Skeletal muscle cell (primary cell): ENCODE measurements at regions not wholly inside any gene's neighbourhood (a gene's known extent, or its start where the extent isn't known, plus 50 kb on each side); places are given as distances from the start of the nearest gene placed in this dataset.
A peak's percentile ranks its signal among the peaks of the same experiment; 100 is the strongest.
"Not testable (repeated sequence)": the region's sequence is repeated elsewhere in the genome, so short reads cannot be mapped to it uniquely, and the experiment has no call there.

Experiments
- DNase-seq: peaks from one replicate; pipeline ENCODE4 v3.0.0-alpha.2; 2010; ENCODE audit warnings: low read depth
- H3K4me3 ChIP-seq: 2 replicates; pipeline ENCODE4 v1.5.1; 2011; ENCODE audit warnings: low read depth, mild to moderate bottlenecking, control low read depth, low read length, moderate library complexity

- DNase-seq, H3K4me3 ChIP-seq: not testable (repeated sequence)
Measured at GRCh38 chr6:21282360-21282759, 311.2 kb upstream of the SOX4 start.

GRCh38 chr6:21284166-21284565 lies 309.4 kb upstream of the SOX4 start:
- DNase-seq: no peak
- no peak overlapping the region for H3K4me3 ChIP-seq

GRCh38 chr6:21284706-21285105 lies 308.8 kb upstream of the SOX4 start:
- no peak for DNase-seq

DNA sequence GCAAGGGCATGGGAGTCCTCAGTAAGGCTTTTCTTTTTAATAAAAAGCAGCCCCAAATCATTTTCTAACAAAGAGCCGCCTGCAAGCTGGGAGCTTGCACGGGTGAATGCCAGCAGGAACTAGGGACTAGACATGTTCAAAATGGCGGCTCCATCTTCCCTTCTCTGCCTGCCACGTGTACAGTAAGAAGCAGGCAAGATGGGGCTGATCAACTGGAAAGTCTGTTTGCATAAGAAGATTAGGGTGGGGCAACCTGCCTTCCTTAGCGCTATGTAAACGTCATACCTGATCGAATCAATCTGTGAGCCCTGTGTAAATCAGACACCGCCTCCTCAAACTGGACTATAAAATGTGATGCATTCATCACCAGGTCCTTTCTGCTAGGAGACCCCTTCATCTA lies 299.4 kb upstream of the SOX4 start:
- DNase-seq: no peak

More at GRCh38 chr6:21284706-21285105, 308.8 kb upstream of the SOX4 start:
- no peak overlapping the region for H3K4me3 ChIP-seq

DNA sequence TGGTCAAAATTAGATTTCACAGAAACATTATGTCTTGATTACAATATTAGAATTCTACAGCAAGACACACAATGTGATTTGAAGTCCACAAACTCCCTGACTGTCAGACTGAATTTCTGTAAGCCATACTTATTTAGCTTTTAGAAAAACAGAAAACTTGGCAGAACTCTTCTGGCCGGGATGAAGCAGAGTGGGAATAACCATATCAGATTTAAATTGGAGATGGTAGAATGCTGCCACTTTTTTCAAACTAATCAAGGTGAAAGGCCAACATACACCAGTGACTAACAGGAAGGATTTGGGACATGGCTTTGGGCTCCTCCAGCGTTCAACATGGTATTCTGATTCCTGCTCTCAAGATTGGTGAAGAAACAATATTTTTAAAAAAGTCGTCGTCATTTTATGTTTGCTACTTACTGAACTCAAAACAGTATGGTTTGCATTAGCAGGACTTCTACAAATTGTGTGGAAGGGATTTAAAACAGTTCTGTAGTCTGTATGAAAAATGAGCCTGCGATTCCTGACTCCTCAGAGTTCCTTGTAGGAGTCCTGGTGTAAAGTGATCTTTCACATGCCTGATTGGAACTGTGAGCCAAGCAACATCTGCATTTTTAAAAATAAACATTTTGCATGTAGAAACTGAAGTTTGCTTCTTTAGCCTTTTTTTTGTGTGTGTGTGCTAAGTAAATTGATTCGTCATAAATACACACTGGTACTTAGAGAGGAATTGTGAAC lies 297.9 kb upstream of the SOX4 start:
- no peak for DNase-seq
- H3K4me3 ChIP-seq: no peak overlapping the region

More for the DNA sequence above, 299.4 kb upstream of the SOX4 start:
- no peak overlapping the region for H3K4me3 ChIP-seq

GRCh38 chr6:21297665-21298064 lies 295.9 kb upstream of the SOX4 start:
- DNase-seq: no peak
- no peak overlapping the region for H3K4me3 ChIP-seq

DNA sequence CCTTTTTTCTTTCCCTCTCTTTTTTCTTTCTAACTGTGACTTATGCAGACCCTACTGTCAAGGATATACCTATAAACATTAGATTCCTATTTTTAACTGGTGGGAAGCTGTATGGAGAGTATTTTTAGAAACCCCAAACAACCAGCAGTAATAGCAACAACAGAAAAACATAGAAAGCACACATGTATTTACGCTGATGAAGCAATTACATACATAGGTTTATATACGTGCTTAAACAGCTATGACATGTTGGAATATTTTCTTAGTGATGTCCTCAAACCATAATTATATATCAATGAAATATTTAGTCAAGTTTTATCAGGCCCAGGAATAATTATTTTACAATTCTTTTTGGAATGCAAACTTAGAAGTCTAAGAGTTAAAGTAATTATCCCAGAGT lies 294.3 kb upstream of the SOX4 start:
- H3K4me3 ChIP-seq: no peak overlapping the region
- no peak for DNase-seq

DNA sequence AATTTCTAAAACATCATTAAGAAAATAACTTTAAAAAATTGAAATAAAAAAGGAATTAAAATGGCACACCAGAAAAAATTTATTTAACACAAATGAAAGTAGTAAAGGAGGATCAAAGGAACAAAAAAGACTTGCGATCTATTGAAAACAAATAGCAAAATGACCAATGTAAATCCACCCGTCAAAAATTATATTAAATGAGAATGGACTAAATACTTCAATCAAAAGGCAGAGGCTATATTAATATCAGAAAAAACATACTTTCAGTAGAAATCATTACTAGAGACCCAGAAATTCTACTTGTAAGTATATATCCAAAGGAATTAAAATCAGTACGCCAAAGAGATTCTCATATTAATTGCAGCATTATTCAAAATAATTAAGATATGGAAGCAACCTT lies 293.1 kb upstream of the SOX4 start:
- no peak for DNase-seq
- no peak overlapping the region for H3K4me3 ChIP-seq

DNA sequence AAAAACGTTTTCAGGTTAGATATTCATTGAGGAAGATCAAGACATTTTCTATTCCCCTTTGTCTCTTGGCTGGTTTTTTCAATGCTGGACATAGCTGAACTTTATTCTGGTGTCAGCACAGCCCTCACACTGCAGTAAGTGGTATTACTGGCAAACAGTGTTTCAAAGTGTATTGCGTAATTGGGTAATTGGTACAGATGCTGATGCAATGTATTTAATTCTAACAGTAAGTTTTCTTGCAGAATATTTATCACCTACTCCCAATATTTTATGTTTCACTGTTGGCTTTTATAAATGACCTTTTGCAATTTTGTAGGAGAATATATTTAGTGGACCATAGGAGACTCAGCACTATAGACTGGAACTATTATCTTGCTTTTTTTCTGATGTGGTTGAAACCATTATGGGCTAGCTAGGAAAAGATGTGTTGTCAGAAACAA lies 287.6 kb upstream of the SOX4 start:
- H3K4me3 ChIP-seq: no peak overlapping the region
- DNase-seq: peak; percentile 64

DNA sequence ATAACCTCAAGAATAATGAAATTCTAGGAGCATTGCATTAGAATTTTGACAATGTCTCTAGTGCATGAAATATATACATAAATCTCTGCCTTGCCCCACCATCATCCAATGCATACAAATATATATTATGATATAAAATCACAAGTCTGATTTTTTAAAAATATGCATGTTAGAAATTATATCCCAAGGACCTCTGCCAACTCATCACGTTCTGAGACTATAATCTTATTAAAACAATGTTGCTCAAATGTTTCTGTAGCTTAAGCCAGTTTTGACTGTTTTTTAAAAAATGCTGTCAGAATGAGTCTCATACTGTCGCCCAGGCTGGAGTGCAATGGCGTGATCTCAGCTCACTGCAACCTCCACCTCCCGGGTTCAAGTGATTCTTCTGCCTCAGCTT lies 287.0 kb upstream of the SOX4 start:
- no peak for DNase-seq
- no peak overlapping the region for H3K4me3 ChIP-seq

DNA sequence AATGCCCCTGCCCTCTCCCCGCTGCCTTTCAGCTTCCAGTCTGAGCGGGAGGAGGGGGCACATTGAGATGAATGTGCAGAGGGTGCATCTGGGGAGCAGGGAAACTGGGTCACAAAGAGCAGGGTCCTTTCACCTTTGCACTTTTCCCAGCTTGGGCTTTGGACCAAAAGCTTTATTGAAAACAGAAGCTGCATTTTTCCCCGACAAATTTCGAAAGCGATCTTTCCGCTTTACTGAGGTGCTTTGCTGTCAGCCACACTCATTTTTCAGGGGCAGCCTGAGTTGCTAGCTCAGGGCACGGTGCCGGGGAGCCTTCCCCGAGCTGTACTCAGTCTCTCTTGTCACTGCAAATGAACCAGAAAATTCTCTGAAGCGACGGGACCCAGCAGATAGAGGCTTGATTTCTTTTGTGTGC lies 283.7 kb upstream of the SOX4 start:
- no peak for DNase-seq
- H3K4me3 ChIP-seq: peak overlapping the region; percentile 20

- H3K4me3 ChIP-seq: no peak overlapping the region
- no peak for DNase-seq
Measured at GRCh38 chr6:21310568-21311140, 282.9 kb upstream of the SOX4 start.

DNA sequence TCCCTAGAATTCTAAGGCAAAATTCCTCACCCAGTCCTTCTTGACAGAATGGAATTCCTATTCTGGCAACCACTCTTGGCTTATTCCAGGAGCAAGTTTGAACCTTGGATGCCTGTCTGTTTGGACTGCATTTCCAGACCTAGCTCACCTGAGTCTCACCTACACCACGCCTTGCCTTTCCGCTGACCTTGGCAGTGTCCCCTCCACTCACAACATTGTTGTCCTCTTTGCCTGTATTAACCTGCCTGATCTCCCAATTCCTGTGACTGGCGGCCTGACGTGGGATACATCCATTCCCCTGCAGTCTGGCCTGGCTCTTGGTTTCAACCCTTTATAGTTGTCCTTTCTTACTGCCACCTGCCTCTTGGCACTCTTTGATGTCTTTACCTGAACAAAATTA lies 281.4 kb upstream of the SOX4 start:
- DNase-seq: no peak
- no peak overlapping the region for H3K4me3 ChIP-seq

- DNase-seq: no peak
- H3K4me3 ChIP-seq: no peak overlapping the region
Measured at GRCh38 chr6:21317642-21318041, 275.9 kb upstream of the SOX4 start.

DNA sequence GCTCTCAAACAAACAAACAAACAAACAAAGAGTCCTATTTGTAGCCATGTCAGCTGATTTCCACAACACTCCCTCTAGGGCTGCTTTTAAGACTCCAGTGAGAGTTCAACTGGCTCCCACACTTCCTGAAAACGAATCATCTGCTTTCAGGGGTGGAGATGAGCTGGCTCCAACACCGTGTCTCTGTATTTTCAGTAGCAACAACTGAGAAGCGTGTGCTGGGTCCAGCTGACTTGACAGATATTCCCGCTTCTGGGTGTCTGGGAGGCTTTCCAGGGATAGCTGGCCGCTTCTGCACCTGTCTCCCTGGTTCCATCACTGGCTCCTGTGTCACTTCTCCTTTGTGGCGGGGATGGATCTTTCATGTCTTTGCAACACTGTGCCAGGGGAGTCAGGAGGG lies 272.5 kb upstream of the SOX4 start:
- DNase-seq: no peak
- no peak overlapping the region for H3K4me3 ChIP-seq

GRCh38 chr6:21321531-21321930 lies 272.0 kb upstream of the SOX4 start:
- no peak for DNase-seq
- no peak overlapping the region for H3K4me3 ChIP-seq

GRCh38 chr6:21323577-21323976 lies 270.0 kb upstream of the SOX4 start:
- H3K4me3 ChIP-seq: no peak overlapping the region
- no peak for DNase-seq

- no peak for DNase-seq
- H3K4me3 ChIP-seq: no peak overlapping the region
Measured at GRCh38 chr6:21325201-21325856, 268.2 kb upstream of the SOX4 start.

- H3K4me3 ChIP-seq: no peak overlapping the region
- DNase-seq: no peak
Measured at GRCh38 chr6:21327326-21328112, 266.0 kb upstream of the SOX4 start.

DNA sequence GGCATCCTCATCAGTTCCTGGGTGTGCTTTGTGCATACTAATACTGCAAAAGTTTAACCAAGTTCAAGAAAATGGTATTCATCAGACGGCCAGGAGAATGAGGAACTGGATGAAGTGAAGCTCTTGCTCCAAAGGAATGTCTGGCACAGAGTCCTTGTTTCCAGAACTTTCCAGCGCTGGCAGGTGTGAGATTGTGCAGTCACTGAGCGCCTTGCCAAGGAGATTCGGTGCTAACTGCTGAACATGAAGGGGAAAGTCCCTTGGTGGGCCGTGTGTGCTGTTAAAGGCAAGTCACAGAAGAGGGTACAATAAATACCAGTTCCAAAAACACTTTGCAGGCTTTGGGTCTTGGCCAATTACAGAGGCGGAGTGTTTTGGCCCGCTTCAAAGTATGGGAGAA lies 262.3 kb upstream of the SOX4 start:
- no peak overlapping the region for H3K4me3 ChIP-seq
- no peak for DNase-seq
